IMR-90 (cell line): ENCODE measurements at regions not wholly inside any gene's neighbourhood (a gene's known extent, or its start where the extent isn't known, plus 50 kb on each side); places are given as distances from the start of the nearest gene placed in this dataset.

ENCODE experiments used
- ATAC-seq: fragments of 200-7000 bp; cut with Tn5 transposase; 2 replicates; pipeline ENCODE4 v1.9.1; 2020; ENCODE audit warnings: low read depth, mild to moderate bottlenecking, moderate library complexity
- BruUV-seq: library from RNA; stranded (reverse); fragments of 400-500 nt; replicated peaks from 2 replicates; lab custom pipeline; 2021; lab: Mats Ljungman, UMichigan
- CTCF ChIA-PET: fragments of 300-600 bp; formaldehyde crosslinking; extraction: SDS; loops from one replicate; lab custom pipeline; 2021; ENCODE audit warnings: antibody characterized with exemption; lab: Yijun Ruan, JAX
- POLR2A ChIA-PET: fragments of 300-600 bp; sonication (Branson Sonifier 250); formaldehyde crosslinking; loops from one replicate; lab custom pipeline; 2022; ENCODE audit warnings: antibody characterized with exemption; ENCODE audit not compliant: unreplicated experiment; lab: Charles Lee
- DNase-seq: peaks from one replicate; pipeline ENCODE4 v3.0.0; 2013
- H2AFZ ChIP-seq: replicated peaks from 2 replicates; pipeline ENCODE3; 2013; ENCODE audit warnings: low read length, mild to moderate bottlenecking; ENCODE audit not compliant: poor library complexity
- H2AK5ac ChIP-seq: 2 replicates; pipeline ENCODE4 v1.6.1; 2013; ENCODE audit warnings: low read depth, low read length, inconsistent platforms
- H2AK9ac ChIP-seq: replicated peaks from 2 replicates; pipeline ENCODE3; 2013; ENCODE audit warnings: mild to moderate bottlenecking, low read depth, low read length, moderate library complexity; ENCODE audit not compliant: poor library complexity
- H2BK120ac ChIP-seq: 2 replicates; pipeline ENCODE4 v1.6.1; 2013; ENCODE audit warnings: low read depth, low read length, inconsistent platforms
- H2BK15ac ChIP-seq: 3 replicates; pipeline ENCODE4 v1.6.1; 2013; ENCODE audit warnings: low read depth, low read length, inconsistent platforms
- H2BK20ac ChIP-seq: 2 replicates; pipeline ENCODE4 v1.6.1; 2013; ENCODE audit warnings: low read depth, mild to moderate bottlenecking, inconsistent platforms, low read length, moderate library complexity
- H2BK5ac ChIP-seq: 2 replicates; pipeline ENCODE4 v1.6.1; 2013; ENCODE audit warnings: mild to moderate bottlenecking, low read depth, low read length, inconsistent platforms; ENCODE audit not compliant: poor library complexity, severe bottlenecking
- H3K14ac ChIP-seq: replicated peaks from 2 replicates; pipeline ENCODE4 v1.6.1; 2013; ENCODE audit warnings: low read depth, low read length, inconsistent platforms
- H3K18ac ChIP-seq: 2 replicates; pipeline ENCODE4 v1.6.1; 2013; ENCODE audit warnings: low read depth, low read length, control low read depth
- H3K23ac ChIP-seq: 2 replicates; pipeline ENCODE4 v1.6.1; 2013; ENCODE audit warnings: low read depth, low read length, inconsistent platforms
- H3K27ac ChIP-seq: 2 replicates; pipeline ENCODE4 v1.5.1; 2013; ENCODE audit warnings: mild to moderate bottlenecking, control low read depth, low read length; ENCODE audit not compliant: insufficient read depth
- H3K27me3 ChIP-seq: 2 replicates; pipeline ENCODE4 v1.6.1; 2013; ENCODE audit warnings: low read length; ENCODE audit not compliant: control insufficient read depth, insufficient read depth
- H3K36me3 ChIP-seq: 2 replicates; pipeline ENCODE4 v1.6.1; 2013; ENCODE audit warnings: low read length, mixed read lengths; ENCODE audit not compliant: control insufficient read depth, insufficient read depth
- H3K4ac ChIP-seq: 2 replicates; pipeline ENCODE4 v1.6.1; 2013; ENCODE audit warnings: low read depth, low read length, inconsistent platforms
- H3K4me1 ChIP-seq: 2 replicates; pipeline ENCODE4 v1.6.1; 2013; ENCODE audit warnings: low read length, mixed read lengths; ENCODE audit not compliant: control insufficient read depth, insufficient read depth
- H3K4me2 ChIP-seq: 2 replicates; pipeline ENCODE4 v1.6.1; 2013; ENCODE audit warnings: low read depth, mild to moderate bottlenecking, control low read depth, low read length, moderate library complexity
- H3K4me3 ChIP-seq: 2 replicates; pipeline ENCODE4 v1.5.1; 2013; ENCODE audit warnings: low read depth, mild to moderate bottlenecking, control low read depth, low read length, moderate library complexity; ENCODE audit not compliant: insufficient read depth
- H3K56ac ChIP-seq: 2 replicates; pipeline ENCODE4 v1.6.1; 2013; ENCODE audit warnings: low read length, inconsistent platforms; ENCODE audit not compliant: insufficient read depth; ENCODE audit errors: extremely low read depth
- H3K79me1 ChIP-seq, 2 experiments: 2 replicates each; pipeline ENCODE4 v1.6.1; 2013; ENCODE audit warnings: low read length in 2 of 2, inconsistent platforms in 1 of 2, low read depth in 1 of 2
- H3K9ac ChIP-seq: 2 replicates; pipeline ENCODE4 v1.6.1; 2013; ENCODE audit warnings: low read depth, low read length, control low read depth
- H3K9me1 ChIP-seq: 2 replicates; pipeline ENCODE4 v1.6.1; 2013; ENCODE audit warnings: low read length, inconsistent platforms; ENCODE audit not compliant: insufficient read depth
- H3K9me3 ChIP-seq: 2 replicates; pipeline ENCODE4 v1.6.1; 2013; ENCODE audit warnings: low read length; ENCODE audit not compliant: control insufficient read depth, insufficient read depth
- H4K20me1 ChIP-seq: 2 replicates; pipeline ENCODE4 v1.6.1; 2013; ENCODE audit warnings: low read length, inconsistent platforms; ENCODE audit not compliant: insufficient read depth
- H4K5ac ChIP-seq: 2 replicates; pipeline ENCODE4 v1.6.1; 2013; ENCODE audit warnings: mild to moderate bottlenecking, low read depth, low read length, control low read depth
- H4K8ac ChIP-seq, 2 experiments: 2 replicates each; pipeline ENCODE4 v1.6.1; 2013; ENCODE audit warnings: low read depth in 2 of 2, low read length in 2 of 2, control low read depth in 1 of 2, inconsistent platforms in 1 of 2
- H4K91ac ChIP-seq: 2 replicates; pipeline ENCODE4 v1.6.1; 2013; ENCODE audit warnings: low read depth, low read length, inconsistent platforms; ENCODE audit not compliant: insufficient read depth
- BHLHE40 ChIP-seq: fragments of 150-350 bp; IDR thresholded peaks from 2 replicates; pipeline ENCODE4 v1.6.1; 2016; ENCODE audit warnings: mild to moderate bottlenecking, low read depth, low read length
- MAFK ChIP-seq: IDR thresholded peaks from 2 replicates; pipeline ENCODE4 v1.6.1; 2012; ENCODE audit warnings: low read depth, low read length, improper control_type of control experiment
- MAZ ChIP-seq: IDR thresholded peaks from 2 replicates; pipeline ENCODE4 v1.6.1; 2012; ENCODE audit warnings: low read depth, mild to moderate bottlenecking, low read length, improper control_type of control experiment, moderate library complexity, borderline replicate concordance
- MXI1 ChIP-seq: IDR thresholded peaks from 2 replicates; pipeline ENCODE4 v1.6.1; 2012; ENCODE audit warnings: low read depth, mild to moderate bottlenecking, low read length, moderate library complexity, borderline replicate concordance
- WGBS, 2 experiments: methylation state at CpG; one replicate each; pipeline versions ENCODE4 v1.1.5 to v1.1.7; 2013; ENCODE audit warnings: missing lambda C conversion rate in 2 of 2; ENCODE audit not compliant: insufficient read length in 1 of 2; ENCODE audit errors: extremely low coverage in 2 of 2; 5-methylcytosine and 5-hydroxymethylcytosine counted together
- dilution Hi-C: fragments of 300-500 bp; cut with HindIII; formaldehyde crosslinking; loops from one replicate; pipeline ENCODE4 v1.14.3; 2018; ENCODE audit warnings: low sequenced_read_pairs; ENCODE audit not compliant: unreplicated experiment
- in situ Hi-C: fragments of 300-500 bp; cut with MboI; formaldehyde crosslinking; loops from 3 replicates; pipeline ENCODE4 v1.14.3; 2019; ENCODE audit warnings: low sequenced_read_pairs, inconsistent platforms, mixed read lengths
- intact Hi-C: fragments of 100-400 bp; cut with micrococcal nuclease; formaldehyde crosslinking; loops from 2 replicates; pipeline ENCODE4 v1.10.0; 2022

GRCh38 chr6:56899311-56899710, 55.6 kb upstream of the BEND6 start:
- peak; percentile 69 for ATAC-seq
- H3K36me3 ChIP-seq: peaks cover 8% of the 10 kb centered on the region
- H3K56ac ChIP-seq: no peak overlapping the region
- DNase-seq: peak; percentile 72
- peaks cover 13% of the 10 kb centered on the region for H3K9me1 ChIP-seq
- H3K9ac ChIP-seq: no peak overlapping the region
- ChIA-PET POLR2A (no interaction called here), CTCF (no interaction called here)
- intact Hi-C loops (no loop called here), dilution Hi-C loops (no loop called here), in situ Hi-C loops (no loop called here)
- H3K4ac ChIP-seq: peak overlapping the region; percentile 39
- H3K9me3 ChIP-seq: no peaks in the 10 kb centered on the region
- H3K23ac ChIP-seq: peak overlapping the region; percentile 68; the same call in 1 of the 2 replicates
- peaks cover 9% of the 10 kb centered on the region for H3K4me1 ChIP-seq
- no peaks in the 10 kb centered on the region for H3K27me3 ChIP-seq
- H3K4me3 ChIP-seq: no peak overlapping the region
- 0 out of 4 replicates have a peak overlapping the region, but pooled peaks have one; percentile 15 to 43 for H4K8ac ChIP-seq
- no peaks in the 10 kb centered on the region for H4K20me1 ChIP-seq
- H3K18ac ChIP-seq: peak overlapping the region; percentile 25; the same call in 1 of the 2 replicates
- no TSS peak for BruUV-seq
- peak overlapping the region; percentile 41; the same call in 1 of the 2 replicates for H4K91ac ChIP-seq
- H3K27ac ChIP-seq: peak overlapping the region; percentile 48; the same call in 1 of the 2 replicates
- H3K79me1 ChIP-seq: peaks cover 16 to 43% of the 10 kb centered on the region in 2 experiments
- TF ChIP-seq BHLHE40 (peak; percentile 58; the same call in 1 of the 2 replicates), MAZ (no peak), MXI1 (peak; percentile 72), MAFK (no peak)
- no peak overlapping the region for H2AK9ac ChIP-seq
- peak overlapping the region; percentile 61 for H2BK5ac ChIP-seq
- H2AK5ac ChIP-seq: peak overlapping the region; percentile 52
- H2BK20ac ChIP-seq: peak overlapping the region; percentile 79; the same call in 1 of the 2 replicates
- peak overlapping the region; percentile 50 for H2BK120ac ChIP-seq
- WGBS, 2 experiments: no CpG with 5 or more reads among the region's 1 CpG
- no peak overlapping the region for H2AFZ ChIP-seq
- no peak overlapping the region for H3K4me2 ChIP-seq
- peak overlapping the region; percentile 58 for H3K14ac ChIP-seq
- H4K5ac ChIP-seq: no peak overlapping the region; the same call in 1 of the 2 replicates
- peak overlapping the region; percentile 66; the same call in 1 of the 3 replicates for H2BK15ac ChIP-seq
